Spleen (tissue), 7 donors: ENCODE measurements at regions not wholly inside any gene's neighbourhood (a gene's known extent, or its start where the extent isn't known, plus 50 kb on each side); places are given as distances from the start of the nearest gene placed in this dataset.

Experiments used
- CTCF ChIP-seq, 11 experiments: fragments of 200-600 bp in 7 of 11; fragments of 450-650 bp in 4 of 11; sonication (generic) in 4 of 11; IDR thresholded peaks in 8 of 11; conservative IDR thresholded peaks in 3 of 11; 1 replicate in 7 of 11; 2 replicates in 4 of 11; pipeline versions ENCODE4 v1.4.0 to v1.8.0; 2016 to 2021; ENCODE audit warnings: antibody characterized with exemption in 11 of 11, inconsistent platforms in 4 of 11, mild to moderate bottlenecking in 1 of 11
- POLR2A ChIP-seq, 3 donors: fragments of 450-650 bp; IDR thresholded peaks; one replicate each; pipeline ENCODE4 v1.5.1; 2017; ENCODE audit warnings: antibody characterized with exemption in 3 of 3, mild to moderate bottlenecking in 1 of 3
- donor health status: DM: no; HTN: no; CAD: no; lungs with moderate emphysema.
- donor health status: DM: no; HTN: no; CAD: no.
- donor health status: DM: no; HTN: no; CAD: no.

GRCh38 chrX:77076896-77077295 is 370.3 kb upstream of the FGF16 start:
- TF ChIP-seq POLR2A (IDR thresholded peaks at IDR 0.05) (no peak), CTCF (IDR thresholded peaks at IDR 0.05 in 8 of 11, conservative IDR thresholded peaks at IDR 0.05 in 3 of 11) (no peak)
